NT2/D1 (cell line): ENCODE measurements at regions not wholly inside any gene's neighbourhood (a gene's known extent, or its start where the extent isn't known, plus 50 kb on each side); places are given as distances from the start of the nearest gene placed in this dataset.
A peak's percentile ranks its signal among the peaks of the same experiment; 100 is the strongest.

Experiments used
- DNase-seq: peaks from one replicate; pipeline ENCODE4 v3.0.0-alpha.2; 2011; ENCODE audit warnings: low read depth, low spot score
- H3K27me3 ChIP-seq: 2 replicates; pipeline ENCODE4 v1.6.0; 2011; ENCODE audit warnings: mild to moderate bottlenecking; ENCODE audit not compliant: insufficient read length, insufficient read depth
- H3K36me3 ChIP-seq: 2 replicates; pipeline ENCODE4 v1.6.1; 2011; ENCODE audit warnings: mild to moderate bottlenecking, low read length, mixed read lengths; ENCODE audit not compliant: insufficient read depth, insufficient read length
- H3K4me1 ChIP-seq: 2 replicates; pipeline ENCODE4 v1.5.1; 2011; ENCODE audit not compliant: insufficient read depth, insufficient read length
- H3K4me3 ChIP-seq: 2 replicates; pipeline ENCODE4 v1.5.1; 2011; ENCODE audit warnings: low read depth; ENCODE audit not compliant: insufficient read length
- H3K9ac ChIP-seq: 2 replicates; pipeline ENCODE4 v1.6.0; 2011; ENCODE audit warnings: low read depth; ENCODE audit not compliant: insufficient read length
- H3K9me3 ChIP-seq: 2 replicates; pipeline ENCODE4 v1.5.1; 2011; ENCODE audit warnings: mild to moderate bottlenecking, low read length; ENCODE audit not compliant: insufficient read depth
- SUZ12 ChIP-seq: IDR thresholded peaks from 2 replicates; pipeline ENCODE4 v1.6.1; 2011; ENCODE audit not compliant: insufficient read length, insufficient read depth; ENCODE audit errors: extremely low read depth
- YY1 ChIP-seq: IDR thresholded peaks from 2 replicates; pipeline ENCODE4 v1.6.1; 2011; ENCODE audit not compliant: insufficient read length, insufficient read depth
- ZNF274 ChIP-seq: IDR thresholded peaks from 2 replicates; pipeline ENCODE4 v1.6.1; 2011; ENCODE audit warnings: mild to moderate bottlenecking, low read depth, low read length

- DNase-seq = no peak
- Histone ChIP-seq H3K9me3 (no peaks in the 10 kb centered on the region), H3K4me1 (no peaks in the 10 kb centered on the region), H3K9ac (no peak overlapping the region), H3K4me3 (no peak overlapping the region), H3K27me3 (no peaks in the 10 kb centered on the region), H3K36me3 (no peaks in the 10 kb centered on the region)
- TF ChIP-seq ZNF274 (no peak), SUZ12 (no peak), YY1 (no peak)
Observed at GRCh38 chr10:31081937-31082840, 50.5 kb upstream of the ZNF438 start.

GRCh38 chr10:31083765-31084184 lies 52.1 kb upstream of the ZNF438 start:
- Histone ChIP-seq H3K9me3 (no peaks in the 10 kb centered on the region), H3K4me3 (no peak overlapping the region), H3K27me3 (no peaks in the 10 kb centered on the region), H3K36me3 (no peaks in the 10 kb centered on the region), H3K9ac (no peak overlapping the region), H3K4me1 (no peaks in the 10 kb centered on the region)
- TF ChIP-seq YY1 (no peak), SUZ12 (no peak), ZNF274 (no peak)
- peak; percentile 28 for DNase-seq

DNA sequence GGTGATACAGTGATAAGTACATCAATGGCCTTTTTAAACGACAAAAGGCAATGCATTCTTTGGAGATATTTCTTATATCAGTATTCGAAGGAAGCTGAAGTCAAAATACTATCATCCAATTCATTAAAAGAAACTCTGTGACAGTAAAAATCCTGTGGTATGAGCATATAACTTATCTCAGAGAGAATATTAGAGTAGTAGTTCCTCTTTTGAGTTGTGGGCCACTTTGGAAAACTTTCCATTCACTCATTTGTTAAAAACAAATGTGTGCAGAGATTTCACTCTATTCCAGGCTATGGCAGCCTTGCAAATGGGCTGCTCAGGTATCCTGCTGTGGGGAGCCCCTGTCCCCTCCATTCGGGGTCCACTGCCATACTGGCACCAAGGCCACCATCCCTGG lies 55.3 kb upstream of the ZNF438 start:
- H3K4me1 ChIP-seq = no peaks in the 10 kb centered on the region
- H3K27me3 ChIP-seq = no peaks in the 10 kb centered on the region
- TF ChIP-seq SUZ12 (no peak), ZNF274 (no peak), YY1 (no peak)

GRCh38 chr10:31087851-31088250 lies 56.2 kb upstream of the ZNF438 start:
- DNase-seq = no peak
- no peaks in the 10 kb centered on the region for H3K4me1 ChIP-seq
- no peak overlapping the region for H3K9ac ChIP-seq
- no peaks in the 10 kb centered on the region for H3K36me3 ChIP-seq
- no peak overlapping the region for H3K4me3 ChIP-seq
- TF ChIP-seq SUZ12 = no peak
- H3K9me3 ChIP-seq = no peaks in the 10 kb centered on the region
- no peaks in the 10 kb centered on the region for H3K27me3 ChIP-seq

More for the DNA sequence above, 55.3 kb upstream of the ZNF438 start:
- no peaks in the 10 kb centered on the region for H3K36me3 ChIP-seq
- H3K4me3 ChIP-seq = no peak overlapping the region
- H3K9me3 ChIP-seq = no peaks in the 10 kb centered on the region
- no peak for DNase-seq
- H3K9ac ChIP-seq = no peak overlapping the region

- H3K4me1 ChIP-seq = no peaks in the 10 kb centered on the region
- no peak overlapping the region for H3K9ac ChIP-seq
- no peaks in the 10 kb centered on the region for H3K9me3 ChIP-seq
- no peaks in the 10 kb centered on the region for H3K27me3 ChIP-seq
- no peak overlapping the region for H3K4me3 ChIP-seq
- no peak for TF ChIP-seq ZNF274
- TF ChIP-seq YY1 = no peak
- TF ChIP-seq SUZ12 = no peak
- no peaks in the 10 kb centered on the region for H3K36me3 ChIP-seq
- DNase-seq = no peak
Observed at GRCh38 chr10:31090894-31091607, 59.4 kb upstream of the ZNF438 start.

GRCh38 chr10:31095677-31096560 lies 64.3 kb upstream of the ZNF438 start:
- Histone ChIP-seq H3K4me3 (no peak overlapping the region), H3K9ac (no peak overlapping the region), H3K9me3 (no peaks in the 10 kb centered on the region), H3K36me3 (no peaks in the 10 kb centered on the region), H3K27me3 (no peaks in the 10 kb centered on the region), H3K4me1 (no peaks in the 10 kb centered on the region)
- TF ChIP-seq YY1 = no peak
- no peak for TF ChIP-seq SUZ12
- no peak for TF ChIP-seq ZNF274
- no peak for DNase-seq
